Epithelial cell of esophagus (primary cell): ENCODE measurements at regions not wholly inside any gene's neighbourhood (a gene's known extent, or its start where the extent isn't known, plus 50 kb on each side); places are given as distances from the start of the nearest gene placed in this dataset.

Source experiments
- DNase-seq: peaks from one replicate; pipeline ENCODE4 v3.0.0; 2010; ENCODE audit warnings: low read depth
- H3K4me3 ChIP-seq: 2 replicates; pipeline ENCODE4 v1.5.1; 2011; ENCODE audit warnings: mild to moderate bottlenecking, low read length, control low read depth
- TF ChIP-seq, protein P1 (sequence below): IDR thresholded peaks from 2 replicates; pipeline ENCODE4 v1.5.1; 2011; ENCODE audit warnings: low read depth, mild to moderate bottlenecking, low read length, control low read depth, inconsistent platforms; ENCODE audit not compliant: insufficient read depth; ENCODE audit errors: missing control alignments

DNA sequence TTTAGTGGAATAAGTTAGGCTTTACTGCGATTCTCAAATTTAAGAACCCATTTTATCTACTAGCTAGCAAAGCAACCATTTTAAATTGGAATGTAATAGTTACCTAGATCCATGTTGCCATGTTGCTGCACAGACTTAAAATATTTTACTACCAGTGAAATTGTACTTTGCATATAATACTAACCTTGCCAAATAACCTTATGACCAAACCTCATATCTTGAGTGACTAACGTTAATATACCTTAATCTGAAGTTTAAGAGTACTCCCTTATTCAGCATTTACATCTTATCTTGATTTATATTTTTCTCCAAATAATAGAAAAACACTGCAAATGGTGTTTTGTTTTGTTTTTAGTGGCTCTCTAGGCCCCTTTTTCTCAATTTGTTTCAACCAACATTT, 50.3 kb upstream of the NAB1 start:
- TF ChIP-seq, protein P1, sequence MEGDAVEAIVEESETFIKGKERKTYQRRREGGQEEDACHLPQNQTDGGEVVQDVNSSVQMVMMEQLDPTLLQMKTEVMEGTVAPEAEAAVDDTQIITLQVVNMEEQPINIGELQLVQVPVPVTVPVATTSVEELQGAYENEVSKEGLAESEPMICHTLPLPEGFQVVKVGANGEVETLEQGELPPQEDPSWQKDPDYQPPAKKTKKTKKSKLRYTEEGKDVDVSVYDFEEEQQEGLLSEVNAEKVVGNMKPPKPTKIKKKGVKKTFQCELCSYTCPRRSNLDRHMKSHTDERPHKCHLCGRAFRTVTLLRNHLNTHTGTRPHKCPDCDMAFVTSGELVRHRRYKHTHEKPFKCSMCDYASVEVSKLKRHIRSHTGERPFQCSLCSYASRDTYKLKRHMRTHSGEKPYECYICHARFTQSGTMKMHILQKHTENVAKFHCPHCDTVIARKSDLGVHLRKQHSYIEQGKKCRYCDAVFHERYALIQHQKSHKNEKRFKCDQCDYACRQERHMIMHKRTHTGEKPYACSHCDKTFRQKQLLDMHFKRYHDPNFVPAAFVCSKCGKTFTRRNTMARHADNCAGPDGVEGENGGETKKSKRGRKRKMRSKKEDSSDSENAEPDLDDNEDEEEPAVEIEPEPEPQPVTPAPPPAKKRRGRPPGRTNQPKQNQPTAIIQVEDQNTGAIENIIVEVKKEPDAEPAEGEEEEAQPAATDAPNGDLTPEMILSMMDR: no peak
- no peak for DNase-seq
- no peak overlapping the region for H3K4me3 ChIP-seq

DNA sequence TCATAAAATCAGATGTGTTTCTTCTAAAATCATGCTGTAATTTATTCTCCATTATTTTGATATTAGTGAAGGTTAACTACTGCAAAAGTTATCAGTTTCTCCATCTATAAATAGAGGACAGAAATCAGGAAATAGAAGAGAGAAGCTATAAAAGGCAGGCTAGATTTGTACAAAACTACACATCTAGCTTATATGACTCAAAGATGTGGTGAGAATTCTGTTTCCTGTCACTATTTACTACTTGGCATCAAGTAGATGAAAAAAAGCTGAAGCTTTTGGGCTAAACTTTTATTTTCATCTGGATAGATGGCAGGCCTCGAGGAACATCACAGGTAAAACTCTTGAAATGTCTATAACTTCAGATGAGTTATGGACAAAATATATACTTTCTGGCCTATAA, 49.8 kb upstream of the NAB1 start:
- DNase-seq: no peak
- TF ChIP-seq, protein P1: no peak
- no peak overlapping the region for H3K4me3 ChIP-seq
